Heart left ventricle (tissue), 16 donors: ENCODE measurements at regions not wholly inside any gene's neighbourhood (a gene's known extent, or its start where the extent isn't known, plus 50 kb on each side); places are given as distances from the start of the nearest gene placed in this dataset.

Source experiments
- ATAC-seq, 4 donors: fragments of 200-7000 bp; cut with Tn5 transposase; one replicate each; pipeline ENCODE4 v1.9.1; 2020 to 2022; ENCODE audit warnings: moderate library complexity in 4 of 4, mild to moderate bottlenecking in 3 of 4, moderate number of reproducible peaks in 1 of 4
- DNase-seq, 5 donors: peaks; one replicate each; pipeline ENCODE4 v3.0.0-alpha.2; 2020
- H3K27ac ChIP-seq, 12 donors: fragments of 200-600 bp; sonication (generic) in 4 of 12; one replicate each; pipeline versions ENCODE4 v1.5.0 to v1.8.0; 2016 to 2022; ENCODE audit warnings: mild to moderate bottlenecking in 2 of 12
- H3K27me3 ChIP-seq, 9 donors: fragments of 200-600 bp; sonication (generic) in 2 of 9; one replicate each; pipeline versions ENCODE4 v1.5.1 to v1.8.0; 2016 to 2022; ENCODE audit warnings: mild to moderate bottlenecking in 3 of 9
- H3K36me3 ChIP-seq, 9 donors: fragments of 200-600 bp; sonication (generic) in 2 of 9; one replicate each; pipeline versions ENCODE4 v1.5.0 to v1.8.0; 2018 to 2022; ENCODE audit warnings: mild to moderate bottlenecking in 2 of 9
- H3K4me1 ChIP-seq, 12 donors: fragments of 200-600 bp; sonication (generic) in 4 of 12; one replicate each; pipeline versions ENCODE4 v1.5.0 to v1.8.0; 2016 to 2022; ENCODE audit warnings: mild to moderate bottlenecking in 3 of 12
- H3K4me3 ChIP-seq, 12 donors: fragments of 200-600 bp; sonication (generic) in 4 of 12; one replicate each; pipeline versions ENCODE4 v1.5.0 to v1.8.0; 2017 to 2022; ENCODE audit warnings: mild to moderate bottlenecking in 9 of 12, moderate library complexity in 4 of 12
- H3K9me3 ChIP-seq, 12 donors: fragments of 200-600 bp; sonication (generic) in 4 of 12; one replicate each; pipeline versions ENCODE4 v1.5.0 to v1.8.0; 2016 to 2022; ENCODE audit warnings: mild to moderate bottlenecking in 1 of 12
- POLR2A ChIP-seq, 2 donors: fragments of 450-650 bp; IDR thresholded peaks; one replicate each; pipeline ENCODE4 v1.6.1; 2017; ENCODE audit warnings: antibody characterized with exemption in 2 of 2, mild to moderate bottlenecking in 2 of 2, moderate library complexity in 2 of 2
- WGBS, 4 donors: extraction: QIAGEN DNeasy Blood & Tissue Kit in 2 of 4; methylation state at CpG; one replicate each; pipeline versions ENCODE4 v1.1.5 to v1.1.7; 2013 to 2018; 5-methylcytosine and 5-hydroxymethylcytosine counted together
- intact Hi-C, 10 donors: fragments of 100-400 bp; cut with DNase I; formaldehyde crosslinking; loops; one replicate each; pipeline versions ENCODE4 v1.11.1 to v1.14.2; 2022
- TF ChIP-seq, protein P1 (sequence below), 12 donors: fragments of 200-600 bp; sonication (generic) in 4 of 12; IDR thresholded peaks; one replicate each; pipeline versions ENCODE4 v1.5.0 to v1.8.0; 2018 to 2022; ENCODE audit warnings: antibody characterized with exemption in 12 of 12, mild to moderate bottlenecking in 5 of 12
- donor health status: ischemic (EF 13 %, LVEDD 7.1; RV severe dilation, severe dysfunction).
- donor health status: healthy with polysubstance abuse.
- donor health status: DM: no; HTN: yes; CAD: no.
- donor health status: DM: no; HTN: no; CAD: no.
- donor health status: ischemic (EF 25% LVEDD 6.9; RV normal size, moderate dysfunction).
- donor health status: ischemic (EF 25% LVEDD 5.7; RV mildly dilated, moderate dysfunction).
- donor health status: healthy.
- donor health status: DM: yes; HTN: yes; CAD: no.
- donor health status: ischemic (EF 35%, LVEDD 5.7; RV mildly dilated, moderate dysfunction).
- donor health status: nonischemic (EF 11% LVEDD 7.7; RV severe dilation, severe dysfunction).
- donor health status: DM: yes; HTN: yes; CAD: no.
- donor health status: PGD.
- donor health status: ischemic (EF 29% LVEDD 5.4; RV normal size, mild dysfunction).
- donor health status: nonischemic (EF 23%, LVEDD 6.1; RV moderate dilation, normal function).

DNA sequence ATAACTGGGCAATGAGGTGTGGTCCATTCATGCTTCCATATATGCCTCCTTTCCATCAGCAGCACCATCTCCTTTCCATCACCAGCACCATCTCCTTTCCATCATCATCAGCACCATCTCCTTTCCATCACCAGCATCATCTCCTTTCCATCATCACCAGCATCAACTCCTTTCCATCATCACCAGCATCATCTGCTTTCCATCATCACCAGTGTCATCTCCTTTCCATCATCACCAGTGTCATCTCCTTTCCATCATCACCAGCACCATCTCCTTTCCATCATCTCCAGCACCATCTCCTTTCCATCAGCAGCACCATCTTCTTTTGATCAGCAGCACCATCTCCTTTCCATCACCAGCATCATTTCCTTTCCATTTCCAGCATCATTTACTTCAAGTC lies 297.5 kb upstream of the SPHKAP start:
- TF ChIP-seq, protein P1, sequence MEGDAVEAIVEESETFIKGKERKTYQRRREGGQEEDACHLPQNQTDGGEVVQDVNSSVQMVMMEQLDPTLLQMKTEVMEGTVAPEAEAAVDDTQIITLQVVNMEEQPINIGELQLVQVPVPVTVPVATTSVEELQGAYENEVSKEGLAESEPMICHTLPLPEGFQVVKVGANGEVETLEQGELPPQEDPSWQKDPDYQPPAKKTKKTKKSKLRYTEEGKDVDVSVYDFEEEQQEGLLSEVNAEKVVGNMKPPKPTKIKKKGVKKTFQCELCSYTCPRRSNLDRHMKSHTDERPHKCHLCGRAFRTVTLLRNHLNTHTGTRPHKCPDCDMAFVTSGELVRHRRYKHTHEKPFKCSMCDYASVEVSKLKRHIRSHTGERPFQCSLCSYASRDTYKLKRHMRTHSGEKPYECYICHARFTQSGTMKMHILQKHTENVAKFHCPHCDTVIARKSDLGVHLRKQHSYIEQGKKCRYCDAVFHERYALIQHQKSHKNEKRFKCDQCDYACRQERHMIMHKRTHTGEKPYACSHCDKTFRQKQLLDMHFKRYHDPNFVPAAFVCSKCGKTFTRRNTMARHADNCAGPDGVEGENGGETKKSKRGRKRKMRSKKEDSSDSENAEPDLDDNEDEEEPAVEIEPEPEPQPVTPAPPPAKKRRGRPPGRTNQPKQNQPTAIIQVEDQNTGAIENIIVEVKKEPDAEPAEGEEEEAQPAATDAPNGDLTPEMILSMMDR (IDR thresholded peaks at IDR 0.05), result no peak
- no peak for TF ChIP-seq POLR2A (IDR thresholded peaks at IDR 0.05)
- Histone ChIP-seq H3K36me3 (no peaks in the 10 kb centered on the region), H3K9me3 (peaks cover 0 to 8% (median 0%) of the 10 kb centered on the region in 12 donors), H3K4me3 (no peak overlapping the region), H3K27ac (no peak overlapping the region), H3K4me1 (no peaks in the 10 kb centered on the region), H3K27me3 (no peaks in the 10 kb centered on the region)
- ATAC-seq, result no peak
- intact Hi-C loops, result no loop called here
- DNase-seq, result no peak

GRCh38 chr2:228474466-228474865 lies 293.0 kb upstream of the SPHKAP start:
- 36 to 78% (median 51%) methylated on average over 2 of the region's 2 CpGs for WGBS, 4 donors
- H3K27ac ChIP-seq, result no peak overlapping the region
- no peak overlapping the region for H3K4me3 ChIP-seq
- DNase-seq, result no peak
- H3K4me1 ChIP-seq, result no peaks in the 10 kb centered on the region
- no peak for ATAC-seq
- intact Hi-C loops, result no loop called here
- peaks cover 0 to 13% (median 0%) of the 10 kb centered on the region in 12 donors for H3K9me3 ChIP-seq
- no peaks in the 10 kb centered on the region for H3K36me3 ChIP-seq
- TF ChIP-seq, protein P1 (IDR thresholded peaks at IDR 0.05), result no peak
- TF ChIP-seq POLR2A (IDR thresholded peaks at IDR 0.05), result no peak
- H3K27me3 ChIP-seq, result no peaks in the 10 kb centered on the region

DNA sequence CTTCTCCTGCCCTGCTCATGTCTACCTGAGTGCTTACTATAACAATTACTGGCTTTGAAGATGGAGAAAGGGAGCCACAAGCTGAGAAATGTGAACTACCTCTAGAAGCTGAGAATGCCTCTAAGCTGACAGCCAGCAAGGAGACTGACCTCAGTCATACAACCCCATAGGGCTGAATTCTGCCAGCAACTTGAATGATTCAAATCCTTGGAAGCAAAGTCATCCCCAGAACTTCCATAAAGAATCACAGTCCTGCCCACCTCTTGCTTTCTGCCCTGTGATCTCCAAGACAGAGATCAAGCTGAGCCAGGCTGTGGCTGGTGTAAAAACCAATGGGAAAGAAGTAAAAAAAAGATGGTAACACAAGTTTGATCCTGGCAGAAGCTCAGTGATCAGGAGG lies 288.2 kb upstream of the SPHKAP start:
- Histone ChIP-seq H3K4me3 (no peak overlapping the region), H3K9me3 (peaks cover 0 to 18% (median 0%) of the 10 kb centered on the region in 12 donors), H3K27ac (no peak overlapping the region), H3K36me3 (no peaks in the 10 kb centered on the region), H3K27me3 (no peaks in the 10 kb centered on the region), H3K4me1 (peaks cover 0 to 12% (median 0%) of the 10 kb centered on the region in 12 donors)
- intact Hi-C loops, result no loop called here
- ATAC-seq (no peak), DNase-seq (no peak)
- TF ChIP-seq, protein P1 (IDR thresholded peaks at IDR 0.05), result no peak
- no peak for TF ChIP-seq POLR2A (IDR thresholded peaks at IDR 0.05)

GRCh38 chr2:228466851-228467250 lies 285.4 kb upstream of the SPHKAP start:
- 47 to 56% (median 53%) methylated on average over 2 of the region's 2 CpGs for WGBS, 4 donors
- Histone ChIP-seq H3K4me3 (no peak overlapping the region), H3K9me3 (peaks cover 0 to 24% (median 0%) of the 10 kb centered on the region in 12 donors), H3K27me3 (no peaks in the 10 kb centered on the region), H3K27ac (no peak overlapping the region), H3K36me3 (no peaks in the 10 kb centered on the region), H3K4me1 (peaks cover 0 to 12% (median 0%) of the 10 kb centered on the region in 12 donors)
- ATAC-seq (no peak), DNase-seq (no peak)
- no peak for TF ChIP-seq POLR2A (IDR thresholded peaks at IDR 0.05)
- intact Hi-C loops, result no loop called here

DNA sequence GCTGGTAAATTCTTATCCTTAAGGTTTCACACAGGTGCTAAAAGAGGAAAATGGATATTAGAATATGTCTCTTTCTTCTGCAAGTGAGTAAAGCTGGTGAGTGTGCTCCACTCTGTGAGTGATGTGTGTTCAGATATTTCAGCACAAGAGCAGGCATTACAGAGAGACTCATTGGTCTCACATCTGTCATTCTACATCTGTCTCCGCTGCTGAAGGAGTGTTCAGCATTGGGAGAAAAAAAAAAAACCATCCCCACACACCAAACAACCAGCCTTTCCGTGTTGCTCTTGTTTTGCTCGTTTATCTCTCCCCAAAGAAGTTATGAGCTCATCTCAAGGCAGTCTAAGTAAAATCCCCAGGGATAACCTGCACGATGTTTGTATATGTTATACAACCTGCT lies 283.9 kb upstream of the SPHKAP start:
- WGBS, 4 donors, result 49 to 63% (median 55%) methylated on average over 4 of the region's 4 CpGs
- TF ChIP-seq, protein P1 (IDR thresholded peaks at IDR 0.05), result no peak
- no peak for TF ChIP-seq POLR2A (IDR thresholded peaks at IDR 0.05)
- H3K27me3 ChIP-seq, result no peaks in the 10 kb centered on the region
- ATAC-seq (no peak), DNase-seq (no peak)
- H3K27ac ChIP-seq, result no peak overlapping the region
- peaks cover 0 to 12% (median 0%) of the 10 kb centered on the region in 12 donors for H3K4me1 ChIP-seq
- peaks cover 0 to 28% (median 0%) of the 10 kb centered on the region in 12 donors for H3K9me3 ChIP-seq
- intact Hi-C loops, result no loop called here
- H3K36me3 ChIP-seq, result no peaks in the 10 kb centered on the region
- no peak overlapping the region for H3K4me3 ChIP-seq
